Right atrium auricular region (tissue), 2 donors: ENCODE measurements at regions not wholly inside any gene's neighbourhood (a gene's known extent, or its start where the extent isn't known, plus 50 kb on each side); places are given as distances from the start of the nearest gene placed in this dataset.

Source experiments
- DNase-seq: peaks from one replicate; pipeline ENCODE4 v3.0.0-alpha.2; 2019; ENCODE audit warnings: low spot score
- H3K27ac ChIP-seq, 2 donors: fragments of 200-600 bp; sonication (generic); 1 replicate in 1 of 2; 2 replicates in 1 of 2; pipeline ENCODE4 v1.5.1; 2016 to 2019
- H3K27me3 ChIP-seq, 2 donors: fragments of 200-600 bp; sonication (generic); one replicate each; pipeline versions ENCODE4 v1.5.1 to v1.6.0; 2017 to 2019
- H3K36me3 ChIP-seq: fragments of 200-600 bp; sonication (generic); one replicate; pipeline ENCODE4 v1.5.1; 2016
- H3K4me1 ChIP-seq, 2 donors: fragments of 200-600 bp; sonication (generic); one replicate each; pipeline versions ENCODE4 v1.5.1 to v1.6.0; 2017 to 2019
- H3K4me3 ChIP-seq, 2 donors: fragments of 200-600 bp; sonication (generic); 1 replicate in 1 of 2; 2 replicates in 1 of 2; pipeline ENCODE4 v1.5.1; 2017 to 2019; ENCODE audit warnings: mild to moderate bottlenecking in 1 of 2, moderate library complexity in 1 of 2
- H3K9me3 ChIP-seq, 2 donors: fragments of 200-600 bp; sonication (generic); one replicate each; pipeline ENCODE4 v1.5.1; 2019
- TF ChIP-seq, protein P1 (sequence below), 2 donors: fragments of 200-600 bp; sonication (generic); IDR thresholded peaks; one replicate each; pipeline ENCODE4 v1.5.1; 2019; ENCODE audit warnings: antibody characterized with exemption in 2 of 2

DNA sequence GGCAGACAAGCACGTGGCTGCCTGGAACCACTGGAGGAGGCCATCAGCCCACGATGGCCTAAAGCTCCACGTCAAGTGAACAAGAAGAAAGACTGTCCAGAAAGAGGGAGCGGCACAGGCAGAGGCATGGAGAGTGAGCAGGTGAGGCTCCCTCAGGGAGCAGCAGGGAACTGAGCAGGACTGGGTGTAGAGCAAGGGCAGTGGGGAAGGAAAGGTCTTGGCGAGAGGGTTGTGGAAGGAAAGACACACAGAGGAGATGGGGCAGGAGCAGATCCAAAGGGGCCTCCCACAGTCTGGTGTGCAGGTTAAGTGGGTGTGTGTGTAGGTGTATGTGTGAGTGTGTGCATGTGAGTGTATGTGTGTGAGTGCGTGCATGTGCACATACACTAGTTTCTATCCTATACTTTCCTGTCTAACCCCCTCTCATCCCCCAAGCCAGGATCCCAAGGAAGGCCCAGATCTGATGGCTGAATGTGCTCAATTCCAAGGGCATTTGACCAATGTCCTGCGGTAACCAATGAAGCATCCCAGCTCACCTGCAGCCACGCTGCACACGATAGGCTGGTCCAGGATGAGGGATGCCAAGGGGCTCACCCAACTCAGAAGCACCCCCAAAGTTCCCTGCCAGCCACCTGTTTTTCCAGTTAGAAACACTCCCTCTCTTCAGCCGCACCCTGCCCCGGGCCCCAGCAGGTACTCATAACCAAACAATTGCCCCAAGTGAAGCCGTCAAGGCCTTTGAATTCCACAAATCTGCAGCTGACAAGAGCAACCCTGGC lies 262.5 kb upstream of the RAB6C start:
- Histone ChIP-seq H3K9me3 (no peaks in the 10 kb centered on the region), H3K4me3 (no peak overlapping the region), H3K27me3 (no peaks in the 10 kb centered on the region), H3K36me3 (no peaks in the 10 kb centered on the region), H3K27ac (no peak overlapping the region), H3K4me1 (no peaks in the 10 kb centered on the region)
- TF ChIP-seq, protein P1, sequence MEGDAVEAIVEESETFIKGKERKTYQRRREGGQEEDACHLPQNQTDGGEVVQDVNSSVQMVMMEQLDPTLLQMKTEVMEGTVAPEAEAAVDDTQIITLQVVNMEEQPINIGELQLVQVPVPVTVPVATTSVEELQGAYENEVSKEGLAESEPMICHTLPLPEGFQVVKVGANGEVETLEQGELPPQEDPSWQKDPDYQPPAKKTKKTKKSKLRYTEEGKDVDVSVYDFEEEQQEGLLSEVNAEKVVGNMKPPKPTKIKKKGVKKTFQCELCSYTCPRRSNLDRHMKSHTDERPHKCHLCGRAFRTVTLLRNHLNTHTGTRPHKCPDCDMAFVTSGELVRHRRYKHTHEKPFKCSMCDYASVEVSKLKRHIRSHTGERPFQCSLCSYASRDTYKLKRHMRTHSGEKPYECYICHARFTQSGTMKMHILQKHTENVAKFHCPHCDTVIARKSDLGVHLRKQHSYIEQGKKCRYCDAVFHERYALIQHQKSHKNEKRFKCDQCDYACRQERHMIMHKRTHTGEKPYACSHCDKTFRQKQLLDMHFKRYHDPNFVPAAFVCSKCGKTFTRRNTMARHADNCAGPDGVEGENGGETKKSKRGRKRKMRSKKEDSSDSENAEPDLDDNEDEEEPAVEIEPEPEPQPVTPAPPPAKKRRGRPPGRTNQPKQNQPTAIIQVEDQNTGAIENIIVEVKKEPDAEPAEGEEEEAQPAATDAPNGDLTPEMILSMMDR (IDR thresholded peaks at IDR 0.05) = no peak
- no peak for DNase-seq

DNA sequence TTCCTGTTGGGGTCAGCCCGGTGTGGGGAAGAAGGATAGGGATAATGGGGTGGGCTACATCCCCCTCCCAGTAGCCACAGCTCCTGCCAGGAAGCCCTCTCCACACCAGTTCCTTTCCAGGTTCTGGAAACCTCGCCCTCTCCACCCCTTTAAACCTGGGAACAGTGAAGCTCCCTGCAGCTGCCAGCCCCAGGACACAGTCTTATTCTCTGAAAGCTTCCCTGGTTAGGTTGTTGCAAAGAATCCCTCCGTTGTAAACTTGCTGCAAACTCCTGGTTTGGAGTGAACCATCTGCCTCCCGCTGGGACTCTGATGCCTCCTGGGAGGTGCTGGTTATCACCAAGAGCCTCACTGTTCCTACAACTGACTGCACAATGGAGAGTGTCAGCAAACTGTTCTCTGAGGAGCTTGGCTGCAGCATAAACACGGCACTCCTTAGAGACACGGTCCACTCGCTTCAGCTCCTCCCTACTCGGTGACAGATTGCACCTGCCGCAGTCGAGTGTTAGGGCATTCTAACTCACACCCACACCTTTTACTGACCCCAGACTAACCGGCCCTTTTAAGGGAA lies 261.8 kb upstream of the RAB6C start:
- Histone ChIP-seq H3K36me3 (no peaks in the 10 kb centered on the region), H3K27me3 (no peaks in the 10 kb centered on the region), H3K9me3 (no peaks in the 10 kb centered on the region), H3K4me1 (no peaks in the 10 kb centered on the region), H3K27ac (no peak overlapping the region), H3K4me3 (no peak overlapping the region)
- DNase-seq = no peak
- TF ChIP-seq, protein P1 (IDR thresholded peaks at IDR 0.05) = no peak

DNA sequence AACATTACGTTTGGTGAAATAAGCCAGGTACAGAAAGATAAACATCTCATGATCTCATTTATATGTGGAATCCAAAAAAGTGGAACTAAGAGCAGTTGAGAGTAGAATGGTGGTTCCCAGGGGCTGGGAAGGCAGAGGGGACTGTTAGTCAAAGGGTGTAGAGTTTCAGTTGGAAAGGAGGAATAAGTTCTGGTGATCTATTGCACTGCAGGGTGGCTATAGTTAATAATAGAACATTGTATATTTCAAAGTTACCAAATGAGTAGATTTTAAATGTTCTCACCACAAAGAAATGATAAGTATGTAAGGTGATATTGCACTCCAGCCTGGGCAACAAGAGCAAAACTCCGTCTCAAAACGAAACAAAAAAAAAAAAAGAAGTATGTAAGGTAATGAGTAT lies 260.1 kb upstream of the RAB6C start:
- TF ChIP-seq, protein P1 (IDR thresholded peaks at IDR 0.05) = no peak
- no peaks in the 10 kb centered on the region for H3K9me3 ChIP-seq
- H3K36me3 ChIP-seq = no peaks in the 10 kb centered on the region
- no peak overlapping the region for H3K4me3 ChIP-seq
- no peak overlapping the region for H3K27ac ChIP-seq
- H3K27me3 ChIP-seq = no peaks in the 10 kb centered on the region
- H3K4me1 ChIP-seq = no peaks in the 10 kb centered on the region
- no peak for DNase-seq

DNA sequence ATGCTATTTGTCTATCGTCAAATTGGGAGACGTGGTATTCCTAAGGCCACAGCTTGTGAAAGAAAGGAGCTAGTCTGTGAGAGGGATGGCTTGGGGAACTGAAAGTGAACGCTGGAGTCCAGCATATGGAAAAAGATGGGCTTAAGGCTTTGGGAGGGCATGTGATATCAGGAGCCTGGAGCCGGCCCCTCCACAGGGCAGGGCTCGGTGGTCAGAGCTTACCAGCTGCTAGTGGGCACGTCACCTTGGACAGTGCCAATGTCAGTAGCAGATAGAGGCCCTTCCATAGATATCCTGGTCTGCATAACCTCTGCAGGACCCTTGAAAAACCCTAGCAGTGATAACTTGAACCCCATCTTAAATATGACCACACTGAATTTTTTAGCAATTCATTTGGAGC lies 259.1 kb upstream of the RAB6C start:
- Histone ChIP-seq H3K9me3 (no peaks in the 10 kb centered on the region), H3K36me3 (no peaks in the 10 kb centered on the region), H3K4me1 (no peaks in the 10 kb centered on the region), H3K27me3 (no peaks in the 10 kb centered on the region), H3K27ac (no peak overlapping the region), H3K4me3 (no peak overlapping the region)
- TF ChIP-seq, protein P1 (IDR thresholded peaks at IDR 0.05) = no peak
- DNase-seq = no peak

DNA sequence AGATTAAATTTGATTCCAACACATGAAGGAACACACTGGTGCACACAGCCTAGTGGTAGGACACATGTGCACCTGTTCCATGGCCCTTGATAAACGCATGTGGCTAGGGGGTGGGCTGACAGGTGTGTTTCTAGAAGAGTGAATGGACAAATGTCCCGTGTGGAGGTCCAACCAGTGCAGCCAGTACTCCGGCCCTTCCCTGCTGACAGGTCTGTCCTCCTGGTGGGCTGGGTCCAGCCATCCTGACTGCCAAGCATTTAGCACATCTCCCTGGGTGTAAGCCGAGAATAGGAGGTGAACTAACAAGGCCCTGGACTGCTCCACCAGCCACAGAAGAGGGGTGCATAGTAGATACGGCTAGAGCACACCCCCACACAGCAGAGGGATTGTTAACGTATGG lies 258.7 kb upstream of the RAB6C start:
- no peaks in the 10 kb centered on the region for H3K27me3 ChIP-seq
- TF ChIP-seq, protein P1 (IDR thresholded peaks at IDR 0.05) = no peak
- H3K36me3 ChIP-seq = no peaks in the 10 kb centered on the region
- H3K27ac ChIP-seq = no peak overlapping the region
- DNase-seq = no peak
- H3K4me3 ChIP-seq = no peak overlapping the region
- no peaks in the 10 kb centered on the region for H3K9me3 ChIP-seq
- no peaks in the 10 kb centered on the region for H3K4me1 ChIP-seq
